Spleen (tissue), 7 donors: ENCODE measurements at regions not wholly inside any gene's neighbourhood (a gene's known extent, or its start where the extent isn't known, plus 50 kb on each side); places are given as distances from the start of the nearest gene placed in this dataset.

ENCODE experiments used
- POLR2AphosphoS5 ChIP-seq, 3 donors: sonication (generic); formaldehyde crosslinking; IDR thresholded peaks; one replicate each; pipeline ENCODE4 v1.5.1; 2017; ENCODE audit warnings: antibody characterized with exemption in 3 of 3
- TF ChIP-seq, protein P1 (sequence below), 11 experiments: fragments of 200-600 bp in 7 of 11; fragments of 450-650 bp in 4 of 11; sonication (generic) in 4 of 11; IDR thresholded peaks in 8 of 11; conservative IDR thresholded peaks in 3 of 11; 1 replicate in 7 of 11; 2 replicates in 4 of 11; pipeline versions ENCODE4 v1.4.0 to v1.8.0; 2016 to 2021; ENCODE audit warnings: antibody characterized with exemption in 11 of 11, inconsistent platforms in 4 of 11, mild to moderate bottlenecking in 1 of 11
- donor health status: DM: no; HTN: no; CAD: no; lungs with moderate emphysema.
- donor health status: DM: no; HTN: no; CAD: no.
- donor health status: DM: no; HTN: no; CAD: no.

- TF ChIP-seq, protein P1, sequence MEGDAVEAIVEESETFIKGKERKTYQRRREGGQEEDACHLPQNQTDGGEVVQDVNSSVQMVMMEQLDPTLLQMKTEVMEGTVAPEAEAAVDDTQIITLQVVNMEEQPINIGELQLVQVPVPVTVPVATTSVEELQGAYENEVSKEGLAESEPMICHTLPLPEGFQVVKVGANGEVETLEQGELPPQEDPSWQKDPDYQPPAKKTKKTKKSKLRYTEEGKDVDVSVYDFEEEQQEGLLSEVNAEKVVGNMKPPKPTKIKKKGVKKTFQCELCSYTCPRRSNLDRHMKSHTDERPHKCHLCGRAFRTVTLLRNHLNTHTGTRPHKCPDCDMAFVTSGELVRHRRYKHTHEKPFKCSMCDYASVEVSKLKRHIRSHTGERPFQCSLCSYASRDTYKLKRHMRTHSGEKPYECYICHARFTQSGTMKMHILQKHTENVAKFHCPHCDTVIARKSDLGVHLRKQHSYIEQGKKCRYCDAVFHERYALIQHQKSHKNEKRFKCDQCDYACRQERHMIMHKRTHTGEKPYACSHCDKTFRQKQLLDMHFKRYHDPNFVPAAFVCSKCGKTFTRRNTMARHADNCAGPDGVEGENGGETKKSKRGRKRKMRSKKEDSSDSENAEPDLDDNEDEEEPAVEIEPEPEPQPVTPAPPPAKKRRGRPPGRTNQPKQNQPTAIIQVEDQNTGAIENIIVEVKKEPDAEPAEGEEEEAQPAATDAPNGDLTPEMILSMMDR (IDR thresholded peaks at IDR 0.05 in 8 of 11, conservative IDR thresholded peaks at IDR 0.05 in 3 of 11), result no peak
- no peak for TF ChIP-seq POLR2AphosphoS5 (IDR thresholded peaks at IDR 0.05)
Observed at GRCh38 chr6:132214716-132215115, 186.6 kb downstream of the MOXD1 start.
